OCI-LY1 (cell line): ENCODE measurements at regions not wholly inside any gene's neighbourhood (a gene's known extent, or its start where the extent isn't known, plus 50 kb on each side); places are given as distances from the start of the nearest gene placed in this dataset.

ENCODE experiments used
- H2AFZ ChIP-seq: fragments of 200-600 bp; sonication (generic), shearing (Covaris generic); 2 replicates; pipeline ENCODE4 v1.6.0; 2014; ENCODE audit warnings: antibody characterized with exemption, mild to moderate bottlenecking, low read length
- H3F3A ChIP-seq: fragments of 200-600 bp; sonication (generic), shearing (Covaris generic); 2 replicates; pipeline ENCODE4 v1.6.0; 2014; ENCODE audit warnings: mild to moderate bottlenecking, antibody characterized with exemption, low read length, moderate library complexity; ENCODE audit not compliant: insufficient read depth
- H3K27ac ChIP-seq: fragments of 200-600 bp; sonication (generic); 2 replicates; pipeline ENCODE4 v1.5.1; 2014; ENCODE audit warnings: low read length, mixed run types, mild to moderate bottlenecking, low read depth; ENCODE audit not compliant: poor library complexity, severe bottlenecking
- H3K27me3 ChIP-seq: fragments of 200-600 bp; sonication (generic); 2 replicates; pipeline ENCODE4 v1.6.0; 2014; ENCODE audit warnings: antibody characterized with exemption, mild to moderate bottlenecking, low read length, moderate library complexity; ENCODE audit not compliant: insufficient read depth
- H3K36me3 ChIP-seq: fragments of 200-600 bp; sonication (generic); 2 replicates; pipeline ENCODE4 v1.6.1; 2014; ENCODE audit warnings: mild to moderate bottlenecking, antibody characterized with exemption, low read length, moderate library complexity, mixed read lengths; ENCODE audit not compliant: insufficient read depth
- H3K4me1 ChIP-seq: fragments of 200-600 bp; sonication (generic); 2 replicates; pipeline ENCODE4 v1.5.1; 2014; ENCODE audit warnings: mild to moderate bottlenecking, low read length, moderate library complexity; ENCODE audit not compliant: insufficient read depth, severe bottlenecking
- H3K4me2 ChIP-seq: fragments of 200-600 bp; sonication (generic), shearing (Covaris generic); 2 replicates; pipeline ENCODE4 v1.6.1; 2014; ENCODE audit warnings: low read length
- H3K4me3 ChIP-seq: fragments of 200-600 bp; sonication (generic); 2 replicates; pipeline ENCODE4 v1.5.1; 2014; ENCODE audit warnings: low read length, low read depth, mild to moderate bottlenecking, mixed read lengths; ENCODE audit not compliant: poor library complexity, severe bottlenecking
- H3K79me2 ChIP-seq: fragments of 200-600 bp; shearing (Covaris generic); 2 replicates; pipeline ENCODE4 v1.6.1; 2016; ENCODE audit warnings: mixed run types, low read length, mixed read lengths; ENCODE audit not compliant: insufficient read depth
- H3K9ac ChIP-seq: fragments of 200-600 bp; sonication (generic), shearing (Covaris generic); 2 replicates; pipeline ENCODE4 v1.6.1; 2014; ENCODE audit warnings: mild to moderate bottlenecking, low read length, mixed read lengths
- H3K9me2 ChIP-seq: fragments of 200-600 bp; sonication (generic), shearing (Covaris generic); 2 replicates; pipeline ENCODE4 v1.6.1; 2014; ENCODE audit warnings: low read depth, mild to moderate bottlenecking, low read length, mixed read lengths
- H3K9me3 ChIP-seq: fragments of 200-600 bp; shearing (Covaris generic); 2 replicates; pipeline ENCODE4 v1.6.1; 2014; ENCODE audit warnings: low read length, mixed read lengths
- H4K20me1 ChIP-seq: fragments of 200-600 bp; sonication (generic), shearing (Covaris generic); 2 replicates; pipeline ENCODE4 v1.6.0; 2016; ENCODE audit warnings: mild to moderate bottlenecking, low read length; ENCODE audit not compliant: insufficient read depth
- EZH2 ChIP-seq: fragments of 200-600 bp; sonication (generic), shearing (Covaris generic); IDR thresholded peaks from 2 replicates; pipeline ENCODE4 v1.8.0; 2017; ENCODE audit warnings: borderline replicate concordance, mixed run types, mild to moderate bottlenecking, antibody characterized with exemption, low read length, moderate library complexity, mixed read lengths
- TF ChIP-seq, protein P1 (sequence below): fragments of 200-600 bp; sonication (generic), shearing (Covaris generic); IDR thresholded peaks from 2 replicates; pipeline ENCODE4 v1.5.1; 2017; ENCODE audit warnings: mild to moderate bottlenecking, antibody characterized with exemption, low read length, moderate library complexity, mixed read lengths

DNA sequence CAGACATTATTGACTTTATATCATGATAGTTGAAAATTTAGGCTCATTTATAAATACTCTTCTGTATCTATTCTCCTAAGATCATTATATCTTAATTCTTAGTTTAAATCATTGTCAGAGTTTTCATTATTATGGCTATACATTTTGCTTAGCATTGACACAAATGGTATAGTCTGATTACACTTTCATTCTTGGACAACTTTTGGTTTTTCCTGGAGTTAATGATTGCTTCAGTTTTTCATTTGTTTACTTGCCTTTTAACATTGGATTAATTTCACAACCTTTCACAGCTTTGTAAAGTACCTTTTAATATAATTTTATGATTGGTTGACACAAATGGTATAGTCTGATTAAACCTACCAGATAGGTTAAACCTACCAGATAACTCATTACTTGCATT is 298.2 kb downstream of the DYSF start:
- TF ChIP-seq, protein P1, sequence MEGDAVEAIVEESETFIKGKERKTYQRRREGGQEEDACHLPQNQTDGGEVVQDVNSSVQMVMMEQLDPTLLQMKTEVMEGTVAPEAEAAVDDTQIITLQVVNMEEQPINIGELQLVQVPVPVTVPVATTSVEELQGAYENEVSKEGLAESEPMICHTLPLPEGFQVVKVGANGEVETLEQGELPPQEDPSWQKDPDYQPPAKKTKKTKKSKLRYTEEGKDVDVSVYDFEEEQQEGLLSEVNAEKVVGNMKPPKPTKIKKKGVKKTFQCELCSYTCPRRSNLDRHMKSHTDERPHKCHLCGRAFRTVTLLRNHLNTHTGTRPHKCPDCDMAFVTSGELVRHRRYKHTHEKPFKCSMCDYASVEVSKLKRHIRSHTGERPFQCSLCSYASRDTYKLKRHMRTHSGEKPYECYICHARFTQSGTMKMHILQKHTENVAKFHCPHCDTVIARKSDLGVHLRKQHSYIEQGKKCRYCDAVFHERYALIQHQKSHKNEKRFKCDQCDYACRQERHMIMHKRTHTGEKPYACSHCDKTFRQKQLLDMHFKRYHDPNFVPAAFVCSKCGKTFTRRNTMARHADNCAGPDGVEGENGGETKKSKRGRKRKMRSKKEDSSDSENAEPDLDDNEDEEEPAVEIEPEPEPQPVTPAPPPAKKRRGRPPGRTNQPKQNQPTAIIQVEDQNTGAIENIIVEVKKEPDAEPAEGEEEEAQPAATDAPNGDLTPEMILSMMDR = no peak
- no peak for TF ChIP-seq EZH2
- Histone ChIP-seq H4K20me1 (no peaks in the 10 kb centered on the region), H3K36me3 (no peaks in the 10 kb centered on the region), H3K9me3 (no peaks in the 10 kb centered on the region), H2AFZ (no peak overlapping the region), H3K27ac (no peak overlapping the region), H3K4me2 (no peak overlapping the region), H3F3A (no peaks in the 10 kb centered on the region), H3K9ac (no peak overlapping the region), H3K27me3 (no peaks in the 10 kb centered on the region), H3K4me3 (no peak overlapping the region), H3K9me2 (no peaks in the 10 kb centered on the region), H3K79me2 (no peaks in the 10 kb centered on the region), H3K4me1 (no peaks in the 10 kb centered on the region)

DNA sequence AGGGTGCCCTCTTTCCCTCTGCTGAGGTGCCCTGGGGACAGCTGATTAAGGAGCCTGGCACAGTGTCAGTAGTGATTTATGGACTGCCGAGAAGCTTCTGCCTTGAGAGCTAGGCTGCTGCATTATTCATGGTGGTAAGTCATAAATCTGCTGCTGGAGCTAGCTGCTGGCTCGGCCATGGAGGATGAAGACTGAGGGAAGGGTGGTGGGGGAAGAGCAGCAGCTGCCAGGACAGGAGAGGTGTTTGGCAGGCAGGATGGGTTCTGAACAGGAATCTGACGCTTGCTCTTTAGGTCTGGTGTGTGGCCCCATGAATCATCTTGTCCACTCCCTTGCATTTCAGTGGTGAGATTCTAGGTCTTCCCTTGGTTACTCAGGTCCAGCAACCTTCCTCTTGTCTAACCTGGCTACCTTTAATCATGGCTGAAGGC is 296.3 kb downstream of the DYSF start:
- no peak for TF ChIP-seq EZH2
- TF ChIP-seq, protein P1 = no peak
- H3K9ac ChIP-seq = no peak overlapping the region
- H3K4me1 ChIP-seq = no peaks in the 10 kb centered on the region

DNA sequence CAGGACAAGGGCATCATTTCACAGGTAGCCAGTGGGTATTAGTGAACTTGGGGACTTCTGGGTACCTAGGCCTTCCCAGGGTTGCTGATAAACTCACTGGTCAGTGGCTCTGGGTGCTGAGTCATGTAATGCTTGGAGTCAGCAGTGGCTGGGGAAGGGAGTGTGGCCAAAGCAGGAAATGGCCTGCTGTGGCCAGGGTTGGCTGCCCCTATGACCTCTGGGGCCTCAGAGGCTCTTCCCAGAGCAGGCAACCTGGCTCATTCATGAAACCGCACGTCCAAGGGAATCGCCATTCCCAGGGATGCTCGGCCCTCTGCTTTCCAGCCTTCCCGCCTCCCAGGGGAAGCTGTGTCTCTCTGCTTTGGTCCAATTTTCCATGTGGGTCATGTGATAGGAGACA is 294.9 kb downstream of the DYSF start:
- Histone ChIP-seq H3K4me2 (no peak overlapping the region), H3K27me3 (no peaks in the 10 kb centered on the region), H3F3A (no peaks in the 10 kb centered on the region), H3K79me2 (no peaks in the 10 kb centered on the region), H3K27ac (no peak overlapping the region), H3K4me1 (no peaks in the 10 kb centered on the region), H3K9ac (no peak overlapping the region), H4K20me1 (no peaks in the 10 kb centered on the region), H3K9me3 (no peaks in the 10 kb centered on the region), H3K36me3 (no peaks in the 10 kb centered on the region), H3K4me3 (no peak overlapping the region), H3K9me2 (no peaks in the 10 kb centered on the region), H2AFZ (no peak overlapping the region)
- TF ChIP-seq, protein P1 = no peak
- no peak for TF ChIP-seq EZH2

More for the DNA sequence above, 296.3 kb downstream of the DYSF start:
- no peak overlapping the region for H3K4me2 ChIP-seq
- H3K79me2 ChIP-seq = no peaks in the 10 kb centered on the region
- H3K4me3 ChIP-seq = no peak overlapping the region
- H4K20me1 ChIP-seq = no peaks in the 10 kb centered on the region
- no peaks in the 10 kb centered on the region for H3K9me3 ChIP-seq
- no peaks in the 10 kb centered on the region for H3F3A ChIP-seq
- no peaks in the 10 kb centered on the region for H3K27me3 ChIP-seq
- H3K27ac ChIP-seq = no peak overlapping the region
- H3K36me3 ChIP-seq = no peaks in the 10 kb centered on the region
- H2AFZ ChIP-seq = no peak overlapping the region
- no peaks in the 10 kb centered on the region for H3K9me2 ChIP-seq
